T-cell (primary cell): ENCODE measurements at regions not wholly inside any gene's neighbourhood (a gene's known extent, or its start where the extent isn't known, plus 50 kb on each side); places are given as distances from the start of the nearest gene placed in this dataset.

Source experiments
- ATAC-seq, 4 experiments: fragments of 200-7000 bp in 3 of 4; fragments of 150-1000 bp in 1 of 4; cut with Tn5 transposase; replicated peaks in 1 of 4; 1 replicate in 3 of 4; 2 replicates in 1 of 4; pipeline ENCODE4 v1.10.0; 2021; ENCODE audit warnings: moderate library complexity in 3 of 4, mild to moderate bottlenecking in 2 of 4, moderate number of reproducible peaks in 1 of 4
- CTCF ChIA-PET, 2 donors: fragments of 300-600 bp; sonication (Branson Sonifier 250); formaldehyde crosslinking; loops; one replicate each; lab custom pipeline; 2022; ENCODE audit warnings: antibody characterized with exemption in 2 of 2; lab: Charles Lee
- POLR2A ChIA-PET, 2 donors: fragments of 300-600 bp; sonication (Branson Sonifier 250); formaldehyde crosslinking; loops; one replicate each; lab custom pipeline; 2022; ENCODE audit warnings: antibody characterized with exemption in 2 of 2; lab: Charles Lee
- DNase-seq, 35 experiments: peaks; one replicate each; pipeline versions ENCODE4 v3.0.0 to v3.0.0-alpha.2; 2013 to 2023
- H3K27ac ChIP-seq: one replicate; pipeline ENCODE4 v1.5.1; 2013; ENCODE audit warnings: low read length
- H3K27me3 ChIP-seq, 2 experiments: replicated peaks in 1 of 2; 1 replicate in 1 of 2; 2 replicates in 1 of 2; pipeline versions ENCODE4 v1.6.1 to v1.7.0; 2013; ENCODE audit warnings: low read length in 1 of 2, mixed read lengths in 1 of 2; ENCODE audit not compliant: control insufficient read depth in 2 of 2, insufficient read depth in 2 of 2; ENCODE audit errors: extremely low read depth in 1 of 2
- H3K36me3 ChIP-seq, 2 donors: 1 replicate in 1 of 2; 2 replicates in 1 of 2; pipeline versions ENCODE4 v1.6.1 to v1.7.0; 2013; ENCODE audit warnings: low read length in 1 of 2; ENCODE audit not compliant: control insufficient read depth in 2 of 2, insufficient read depth in 1 of 2; ENCODE audit errors: extremely low read depth in 1 of 2
- H3K4me1 ChIP-seq, 2 experiments: 1 replicate in 1 of 2; 2 replicates in 1 of 2; pipeline versions ENCODE4 v1.6.1 to v1.7.0; 2013; ENCODE audit warnings: low read length in 2 of 2, mixed read lengths in 1 of 2; ENCODE audit not compliant: insufficient read depth in 2 of 2, control insufficient read depth in 1 of 2; ENCODE audit errors: extremely low read depth in 1 of 2
- H3K4me3 ChIP-seq, 2 donors: 1 replicate in 1 of 2; 2 replicates in 1 of 2; pipeline versions ENCODE4 v1.5.1 to v1.7.0; 2013; ENCODE audit warnings: mild to moderate bottlenecking in 2 of 2, low read length in 1 of 2, moderate library complexity in 1 of 2; ENCODE audit not compliant: control insufficient read depth in 1 of 2; ENCODE audit errors: extremely low read depth in 1 of 2
- H3K9me3 ChIP-seq: 2 replicates; pipeline ENCODE4 v1.7.0; 2013
- H3K27ac Mint-ChIP-seq, 2 donors: one replicate each; pipeline ENCODE4 v1.8.0; 2020 to 2021; ENCODE audit warnings: mild to moderate bottlenecking in 2 of 2, mixed read lengths in 2 of 2
- H3K27me3 Mint-ChIP-seq, 2 donors: one replicate each; pipeline ENCODE4 v1.8.0; 2021 to 2022; ENCODE audit warnings: mixed read lengths in 2 of 2
- H3K36me3 Mint-ChIP-seq: one replicate; pipeline ENCODE4 v1.8.0; 2021; ENCODE audit warnings: mixed read lengths
- H3K4me1 Mint-ChIP-seq, 3 donors: one replicate each; pipeline ENCODE4 v1.8.0; 2020 to 2022; ENCODE audit warnings: mixed read lengths in 3 of 3, mild to moderate bottlenecking in 1 of 3
- H3K4me3 Mint-ChIP-seq, 3 donors: one replicate each; pipeline ENCODE4 v1.8.0; 2020 to 2022; ENCODE audit warnings: mild to moderate bottlenecking in 3 of 3, mixed read lengths in 3 of 3, moderate library complexity in 3 of 3
- H3K9me3 Mint-ChIP-seq, 3 donors: one replicate each; pipeline ENCODE4 v1.8.0; 2020 to 2022; ENCODE audit warnings: mixed read lengths in 3 of 3
- WGBS: methylation state at CpG from one replicate; pipeline ENCODE4 v1.1.5; 2013; ENCODE audit warnings: missing lambda C conversion rate; ENCODE audit not compliant: insufficient coverage; 5-methylcytosine and 5-hydroxymethylcytosine counted together

- CTCF ChIA-PET: no interaction called here
- H3K27ac ChIP-seq: no peak overlapping the region
- no peaks in the 10 kb centered on the region for H3K27me3 Mint-ChIP-seq
- H3K36me3 ChIP-seq: no peaks in the 10 kb centered on the region
- H3K4me3 ChIP-seq: no peak overlapping the region
- H3K36me3 Mint-ChIP-seq: no peaks in the 10 kb centered on the region
- DNase-seq: no peak
- no peak overlapping the region for H3K4me3 Mint-ChIP-seq
- no peaks in the 10 kb centered on the region for H3K9me3 ChIP-seq
- WGBS: no CpG with 5 or more reads among the region's 1 CpG
- H3K9me3 Mint-ChIP-seq: peaks cover 0 to 4% (median 3%) of the 10 kb centered on the region in 3 donors
- ATAC-seq: no peak
- no peaks in the 10 kb centered on the region for H3K4me1 Mint-ChIP-seq
- no peaks in the 10 kb centered on the region for H3K27me3 ChIP-seq
- H3K27ac Mint-ChIP-seq: no peak overlapping the region
- H3K4me1 ChIP-seq: no peaks in the 10 kb centered on the region
- POLR2A ChIA-PET: interaction anchor here in 1 of 2 donors (0.6 kb wide), 1 partner anchor 402 kb away, joined by 10 read pairs; no protein-coding TSS in a partner anchor
Observed at GRCh38 chr20:11371831-11372230, 545.9 kb upstream of the BTBD3 start.

- no peak for ATAC-seq
- DNase-seq: no peak
- Histone ChIP-seq H3K27me3 (no peaks in the 10 kb centered on the region), H3K27ac (no peak overlapping the region), H3K4me1 (no peaks in the 10 kb centered on the region), H3K36me3 (no peaks in the 10 kb centered on the region), H3K9me3 (no peaks in the 10 kb centered on the region), H3K4me3 (no peak overlapping the region)
- CTCF ChIA-PET: no interaction called here
- H3K4me3 Mint-ChIP-seq: no peak overlapping the region
- H3K4me1 Mint-ChIP-seq: no peaks in the 10 kb centered on the region
- 47% methylated on average over 2 of the region's 5 CpGs for WGBS
- POLR2A ChIA-PET: interaction anchor here in 1 of 2 donors (0.6 kb wide), 1 partner anchor 37 kb away, joined by 3 read pairs; no protein-coding TSS in a partner anchor
- no peaks in the 10 kb centered on the region for H3K36me3 Mint-ChIP-seq
- H3K27ac Mint-ChIP-seq: no peak overlapping the region
- peaks cover 0 to 2% (median 0%) of the 10 kb centered on the region in 3 donors for H3K9me3 Mint-ChIP-seq
- no peaks in the 10 kb centered on the region for H3K27me3 Mint-ChIP-seq
Observed at GRCh38 chr20:11372876-11373790, 544.6 kb upstream of the BTBD3 start.

- no peaks in the 10 kb centered on the region for H3K9me3 ChIP-seq
- 29% methylated on average over 1 of the region's 4 CpGs for WGBS
- H3K27me3 ChIP-seq: peaks cover 0 to 8% of the 10 kb centered on the region in 2 experiments
- Mint-ChIP-seq H3K4me3 (no peak overlapping the region), H3K27ac (no peak overlapping the region), H3K27me3 (no peaks in the 10 kb centered on the region), H3K4me1 (no peaks in the 10 kb centered on the region), H3K9me3 (peaks cover 0 to 3% (median 3%) of the 10 kb centered on the region in 3 donors), H3K36me3 (no peaks in the 10 kb centered on the region)
- POLR2A ChIA-PET: interaction anchor here in 1 of 2 donors (0.6 kb wide), 1 partner anchor 695 kb away, joined by 4 read pairs; no protein-coding TSS in a partner anchor
- H3K4me3 ChIP-seq: no peak overlapping the region
- H3K4me1 ChIP-seq: no peaks in the 10 kb centered on the region
- H3K36me3 ChIP-seq: no peaks in the 10 kb centered on the region
- no peak for DNase-seq
- CTCF ChIA-PET: no interaction called here
- H3K27ac ChIP-seq: no peak overlapping the region
- no peak for ATAC-seq
Observed at GRCh38 chr20:11375335-11375734, 542.4 kb upstream of the BTBD3 start.

- Mint-ChIP-seq H3K27ac (no peak overlapping the region), H3K9me3 (peaks cover 2 to 9% (median 9%) of the 10 kb centered on the region in 3 donors), H3K27me3 (no peaks in the 10 kb centered on the region), H3K4me1 (no peaks in the 10 kb centered on the region), H3K4me3 (no peak overlapping the region), H3K36me3 (no peaks in the 10 kb centered on the region)
- H3K4me3 ChIP-seq: no peak overlapping the region
- H3K27ac ChIP-seq: no peak overlapping the region
- H3K27me3 ChIP-seq: peaks cover 0 to 8% of the 10 kb centered on the region in 2 experiments
- CTCF ChIA-PET: no interaction called here
- H3K9me3 ChIP-seq: no peaks in the 10 kb centered on the region
- DNase-seq: no peak
- no peak for ATAC-seq
- H3K36me3 ChIP-seq: no peaks in the 10 kb centered on the region
- H3K4me1 ChIP-seq: no peaks in the 10 kb centered on the region
- no CpG with 5 or more reads among the region's 2 CpGs for WGBS
- POLR2A ChIA-PET: no interaction called here
Observed at GRCh38 chr20:11375966-11376365, 541.7 kb upstream of the BTBD3 start.

- ChIA-PET CTCF (no interaction called here), POLR2A (no interaction called here)
- H3K36me3 Mint-ChIP-seq: no peaks in the 10 kb centered on the region
- no peaks in the 10 kb centered on the region for H3K4me1 ChIP-seq
- peaks cover 0 to 8% of the 10 kb centered on the region in 2 experiments for H3K27me3 ChIP-seq
- H3K27ac Mint-ChIP-seq: no peak overlapping the region
- H3K27me3 Mint-ChIP-seq: no peaks in the 10 kb centered on the region
- no peaks in the 10 kb centered on the region for H3K36me3 ChIP-seq
- H3K9me3 ChIP-seq: no peaks in the 10 kb centered on the region
- no peak overlapping the region for H3K4me3 Mint-ChIP-seq
- ATAC-seq (no peak), DNase-seq (no peak)
- H3K27ac ChIP-seq: no peak overlapping the region
- H3K4me1 Mint-ChIP-seq: no peaks in the 10 kb centered on the region
- H3K4me3 ChIP-seq: no peak overlapping the region
- peaks cover 4 to 11% (median 9%) of the 10 kb centered on the region in 3 donors for H3K9me3 Mint-ChIP-seq
Observed at GRCh38 chr20:11376420-11376819, 541.3 kb upstream of the BTBD3 start.

- Histone ChIP-seq H3K4me3 (no peak overlapping the region), H3K4me1 (no peaks in the 10 kb centered on the region), H3K27ac (no peak overlapping the region), H3K9me3 (no peaks in the 10 kb centered on the region), H3K27me3 (peaks cover 0 to 8% of the 10 kb centered on the region in 2 experiments), H3K36me3 (no peaks in the 10 kb centered on the region)
- no CpG with 5 or more reads among the region's 2 CpGs for WGBS
- H3K4me1 Mint-ChIP-seq: no peaks in the 10 kb centered on the region
- peaks cover 9 to 13% (median 10%) of the 10 kb centered on the region in 3 donors for H3K9me3 Mint-ChIP-seq
- ATAC-seq (no peak), DNase-seq (no peak)
- H3K4me3 Mint-ChIP-seq: no peak overlapping the region
- POLR2A ChIA-PET: no interaction called here
- CTCF ChIA-PET: no interaction called here
- H3K36me3 Mint-ChIP-seq: no peaks in the 10 kb centered on the region
- no peaks in the 10 kb centered on the region for H3K27me3 Mint-ChIP-seq
- H3K27ac Mint-ChIP-seq: no peak overlapping the region
Observed at GRCh38 chr20:11376998-11377397, 540.7 kb upstream of the BTBD3 start.
